GM18868 (cell line): ENCODE measurements at regions not wholly inside any gene's neighbourhood (a gene's known extent, or its start where the extent isn't known, plus 50 kb on each side); places are given as distances from the start of the nearest gene placed in this dataset.
"Not testable (repeated sequence)": the region's sequence is repeated elsewhere in the genome, so short reads cannot be mapped to it uniquely, and the experiment has no call there.

Experiments used
- ATAC-seq: cut with Tn5 transposase; IDR thresholded peaks from one replicate; pipeline ENCODE4 v1.9.1; 2021; ENCODE audit warnings: mild to moderate bottlenecking, moderate library complexity; ENCODE audit not compliant: unreplicated experiment

DNA sequence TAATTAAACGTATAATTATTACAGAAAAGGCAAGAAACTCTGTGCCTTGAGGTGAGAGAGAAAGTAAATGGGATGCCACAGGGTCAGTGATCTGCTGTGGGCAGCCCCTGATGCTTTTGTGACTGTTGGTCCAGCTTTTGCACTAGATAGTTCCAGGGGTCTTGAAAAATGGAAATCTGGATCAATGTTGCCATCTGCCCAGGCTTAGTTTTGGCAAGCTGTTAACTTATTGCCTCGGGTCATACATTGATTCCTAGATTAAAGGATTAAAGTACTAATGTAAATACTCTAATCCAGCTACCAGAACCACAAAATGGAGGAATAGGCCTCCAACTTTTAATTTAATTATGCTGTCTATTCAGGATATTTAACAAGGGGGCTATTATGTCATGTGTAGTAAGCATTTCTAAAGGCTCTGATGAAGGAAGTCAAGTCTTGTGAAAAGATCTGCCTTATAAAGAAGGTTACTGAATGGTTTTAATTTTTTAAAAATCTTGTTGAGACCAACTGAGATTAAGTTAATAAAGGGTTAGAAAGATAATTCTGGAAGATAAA lies 376.0 kb upstream of the HS3ST5 start:
- no peak for ATAC-seq

- no peak for ATAC-seq
Observed at GRCh38 chr6:114718186-114718585, 375.4 kb upstream of the HS3ST5 start.

DNA sequence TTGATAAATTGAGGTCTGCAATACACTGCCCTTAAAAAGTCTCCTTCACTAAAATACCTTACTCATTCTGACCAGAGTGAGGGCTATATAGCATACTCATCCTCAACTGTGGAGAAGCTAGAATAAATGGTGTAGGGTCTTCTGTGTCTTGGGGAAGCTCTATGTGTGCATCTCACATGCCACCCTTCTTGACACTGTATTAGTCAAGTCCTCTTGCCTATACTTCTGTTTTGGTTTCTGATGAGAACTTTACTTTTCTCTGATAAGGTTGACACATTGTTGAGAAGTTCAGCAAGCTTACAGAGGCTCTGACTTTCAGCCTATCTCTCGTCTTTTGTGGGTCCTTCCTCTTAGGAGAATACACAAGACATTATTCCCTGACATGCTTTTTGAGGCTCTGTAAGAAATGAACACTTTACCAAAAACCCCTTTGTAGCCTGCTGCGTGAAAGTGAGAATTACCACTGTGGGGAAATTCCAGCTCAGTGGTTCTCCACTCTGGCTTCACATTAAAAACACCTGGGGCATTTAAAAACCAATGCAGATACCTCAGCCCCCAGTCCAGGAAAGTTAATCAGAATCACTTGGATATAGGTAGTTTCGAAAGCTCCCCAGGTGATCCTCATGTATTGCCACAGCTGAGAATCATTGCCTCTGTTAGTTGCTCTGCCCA lies 372.1 kb upstream of the HS3ST5 start:
- peak; percentile 71 for ATAC-seq

DNA sequence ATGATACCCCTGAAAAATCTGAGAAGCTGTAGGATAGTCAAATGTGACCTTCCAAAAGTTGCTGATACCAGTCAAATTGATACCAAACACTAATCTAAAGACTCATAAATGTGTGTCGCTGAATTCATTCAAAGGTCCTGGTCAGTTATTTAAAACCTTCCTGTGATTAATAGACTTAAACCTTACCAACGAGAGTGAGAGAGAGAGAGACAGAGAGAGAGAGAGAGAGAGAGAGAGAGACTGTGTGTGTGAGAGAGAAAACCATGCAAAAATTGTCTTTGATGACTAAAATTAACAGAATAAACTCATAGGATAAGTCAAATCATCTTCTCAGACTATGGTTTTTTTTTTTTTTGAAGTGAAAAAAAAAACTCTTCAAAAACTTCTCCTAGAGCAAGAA lies 370.9 kb upstream of the HS3ST5 start:
- peak; percentile 10 for ATAC-seq

DNA sequence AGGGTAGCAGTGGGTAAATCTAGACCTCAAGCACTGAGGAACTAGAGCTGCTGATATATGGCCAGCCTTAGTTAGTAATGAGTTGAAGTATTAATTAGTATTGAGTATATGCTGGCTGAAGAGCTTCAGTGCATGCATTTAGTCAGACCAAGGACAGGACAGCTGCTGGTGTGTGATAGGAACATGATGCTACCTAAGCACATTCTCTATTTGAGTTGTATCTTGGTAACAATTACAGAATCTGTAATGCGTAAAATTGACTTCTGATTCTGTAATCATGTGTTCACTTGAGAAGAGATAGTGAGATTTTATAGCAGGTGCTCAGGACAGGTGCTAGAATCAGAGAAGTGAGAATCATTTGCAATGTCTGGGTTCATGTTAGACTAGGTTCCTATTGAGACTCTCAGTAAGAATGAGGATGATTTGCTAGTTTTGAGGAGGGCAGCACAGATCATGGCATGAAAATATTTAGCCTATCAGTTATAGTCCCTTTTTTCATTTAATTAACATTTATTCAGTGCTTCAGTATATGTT lies 369.4 kb upstream of the HS3ST5 start:
- peak; percentile 25 for ATAC-seq

DNA sequence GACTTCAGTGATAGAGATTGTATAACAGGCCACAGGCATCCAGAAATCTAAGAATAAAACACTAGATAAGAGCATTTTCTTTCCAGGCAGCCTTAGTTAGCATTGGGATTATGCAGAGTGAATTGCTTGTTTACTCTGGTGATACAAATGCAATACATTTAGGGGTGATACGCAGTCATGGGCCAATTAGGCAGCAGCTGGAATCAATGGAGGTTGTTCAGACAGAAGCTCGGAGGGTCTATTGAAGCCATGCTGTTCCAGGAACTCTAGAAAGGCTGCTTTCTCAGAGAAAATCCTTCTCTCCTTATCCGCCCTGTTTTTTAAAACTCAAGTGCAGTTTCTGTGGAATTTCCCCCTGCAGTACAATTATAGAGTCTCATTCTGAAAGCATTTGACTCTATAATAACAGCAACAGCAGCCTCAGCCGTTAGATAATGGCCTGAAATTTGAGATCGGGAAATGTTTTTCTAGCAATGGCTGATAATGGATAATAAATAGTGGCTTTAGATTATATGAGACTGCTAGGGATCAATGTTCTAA lies 364.3 kb upstream of the HS3ST5 start:
- no peak for ATAC-seq

GRCh38 chr6:114690625-114691024 lies 347.8 kb upstream of the HS3ST5 start:
- no peak for ATAC-seq

GRCh38 chr6:114659513-114659912 lies 316.7 kb upstream of the HS3ST5 start:
- no peak for ATAC-seq

GRCh38 chr6:114651611-114652010 lies 308.8 kb upstream of the HS3ST5 start:
- no peak for ATAC-seq

DNA sequence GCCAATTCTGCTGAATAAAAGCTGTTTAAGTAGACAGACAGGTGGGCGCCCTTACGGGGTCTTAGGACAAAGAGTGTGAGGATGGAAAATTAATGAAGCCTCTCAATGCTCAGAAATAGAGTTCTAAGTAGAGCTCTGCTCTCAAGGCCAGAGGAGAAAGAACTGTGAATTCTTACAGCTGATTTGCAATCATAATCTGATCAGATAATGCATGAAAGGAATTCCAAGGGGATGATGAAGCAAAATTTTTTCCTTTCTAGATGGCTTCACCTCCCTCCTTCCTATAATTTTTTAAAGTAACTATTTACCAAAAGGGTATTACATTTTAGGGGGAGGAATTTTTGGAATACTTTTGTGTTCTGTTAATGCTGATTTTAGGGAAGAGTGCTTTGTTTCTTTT lies 308.1 kb upstream of the HS3ST5 start:
- no peak for ATAC-seq

DNA sequence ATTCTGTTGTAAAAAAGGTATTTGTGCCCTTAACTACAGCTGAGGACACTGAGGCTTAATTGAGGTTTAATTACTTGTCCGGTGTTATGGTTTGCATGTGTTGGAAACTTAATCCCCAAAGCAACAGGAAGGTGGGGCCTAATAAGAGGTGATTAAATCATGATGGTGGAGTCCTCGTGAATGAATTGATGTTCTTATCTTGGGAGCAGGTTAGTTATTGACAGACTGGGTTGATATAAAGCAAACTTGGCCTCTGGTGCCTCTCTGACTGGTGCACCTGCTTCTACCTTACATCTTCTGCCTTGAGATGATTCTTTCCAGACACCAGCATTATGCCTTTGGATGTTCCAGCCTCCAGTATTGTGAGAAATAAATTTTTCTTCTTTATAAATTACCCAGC lies 306.5 kb upstream of the HS3ST5 start:
- no peak for ATAC-seq

- no peak for ATAC-seq
Observed at GRCh38 chr6:114648847-114649246, 306.0 kb upstream of the HS3ST5 start.

DNA sequence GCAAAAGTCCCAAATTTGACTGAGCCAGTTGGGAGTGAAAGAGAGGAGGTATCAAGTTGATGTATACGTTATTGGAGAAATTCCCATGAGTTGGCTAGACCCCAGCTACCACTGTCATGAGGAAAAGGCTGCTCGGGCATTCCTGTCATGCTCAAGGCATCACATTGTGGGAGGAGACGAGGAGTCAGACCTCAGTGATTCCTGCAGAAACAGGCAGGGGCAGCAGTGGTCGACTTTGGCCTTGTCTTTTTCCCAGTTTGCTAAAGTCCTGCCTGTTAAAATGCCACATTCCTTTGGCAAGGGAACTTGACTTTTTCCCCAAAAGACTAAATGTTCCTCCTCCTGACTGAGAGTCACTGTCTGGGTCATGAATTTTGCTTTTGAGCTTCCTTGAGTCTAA lies 295.5 kb upstream of the HS3ST5 start:
- ATAC-seq, result no peak

- ATAC-seq, result no peak
Observed at GRCh38 chr6:114634016-114634415, 291.2 kb upstream of the HS3ST5 start.

GRCh38 chr6:114626226-114626625 lies 283.4 kb upstream of the HS3ST5 start:
- ATAC-seq, result not testable (repeated sequence)

DNA sequence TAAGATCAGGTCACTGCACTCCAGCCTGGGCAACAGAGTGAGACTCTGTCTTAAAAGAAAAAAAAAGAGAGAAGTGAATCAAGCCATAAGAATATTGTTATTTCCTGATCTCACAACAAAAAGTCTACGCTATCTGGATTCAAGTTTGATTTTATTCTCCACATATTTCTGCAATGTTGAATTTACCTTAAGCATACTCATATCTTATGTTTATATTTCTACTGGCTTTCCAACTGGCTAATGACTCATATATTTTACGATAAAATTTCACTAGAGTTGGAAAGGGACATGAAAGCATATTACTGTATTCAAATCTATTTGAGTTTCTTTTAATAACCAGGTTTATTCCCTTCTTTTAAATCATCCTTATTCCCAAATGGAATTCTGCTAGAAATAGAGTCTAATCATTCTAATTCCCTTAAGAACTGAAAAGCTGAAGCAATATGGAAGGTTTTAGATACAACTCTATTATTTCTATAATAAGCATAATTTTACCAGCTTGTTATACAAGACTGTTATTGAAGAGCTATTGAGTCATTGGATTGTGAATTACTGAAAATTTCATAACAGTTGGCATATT lies 276.9 kb upstream of the HS3ST5 start:
- ATAC-seq, result no peak

- ATAC-seq, result no peak
Observed at GRCh38 chr6:114611696-114612095, 268.9 kb upstream of the HS3ST5 start.

GRCh38 chr6:114608091-114608490 lies 265.3 kb upstream of the HS3ST5 start:
- no peak for ATAC-seq

DNA sequence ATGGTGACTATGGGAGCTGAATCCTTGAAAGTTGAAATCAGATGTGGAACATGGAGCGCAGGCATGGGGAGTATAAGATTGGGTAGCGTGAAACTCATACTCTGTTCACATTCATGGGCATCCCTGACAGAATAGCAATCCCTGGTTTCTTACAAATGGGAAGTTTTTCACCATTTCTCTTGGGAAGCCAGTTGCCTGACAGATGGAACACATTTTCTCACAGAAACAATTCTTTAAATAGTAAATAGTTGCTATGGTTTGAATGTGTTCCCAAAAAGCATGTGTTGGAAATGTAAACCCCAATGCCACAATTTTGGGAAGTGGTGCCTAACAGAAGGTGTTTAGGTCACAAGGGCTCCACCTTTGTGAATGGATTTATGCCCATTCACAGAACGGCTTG lies 262.8 kb upstream of the HS3ST5 start:
- ATAC-seq, result no peak

DNA sequence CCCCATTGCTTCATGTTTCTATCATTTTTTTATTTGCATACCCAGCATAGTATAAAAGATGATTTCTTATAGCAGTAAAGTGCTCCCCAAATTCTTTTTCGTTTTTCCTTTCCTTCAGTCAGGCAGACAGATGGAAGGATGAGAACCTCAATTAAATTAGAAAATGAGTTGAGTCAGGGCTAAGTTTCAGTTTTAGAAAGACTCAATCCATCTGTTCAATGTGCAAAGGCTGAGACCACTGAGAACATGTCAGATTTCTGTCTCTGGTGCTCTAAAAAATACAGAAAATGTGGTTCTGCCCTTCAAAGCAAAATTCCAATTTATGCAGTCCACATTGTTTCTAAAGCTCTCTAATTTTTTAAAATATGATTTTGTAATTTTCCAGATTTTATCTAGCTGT lies 257.6 kb upstream of the HS3ST5 start:
- ATAC-seq, result no peak

DNA sequence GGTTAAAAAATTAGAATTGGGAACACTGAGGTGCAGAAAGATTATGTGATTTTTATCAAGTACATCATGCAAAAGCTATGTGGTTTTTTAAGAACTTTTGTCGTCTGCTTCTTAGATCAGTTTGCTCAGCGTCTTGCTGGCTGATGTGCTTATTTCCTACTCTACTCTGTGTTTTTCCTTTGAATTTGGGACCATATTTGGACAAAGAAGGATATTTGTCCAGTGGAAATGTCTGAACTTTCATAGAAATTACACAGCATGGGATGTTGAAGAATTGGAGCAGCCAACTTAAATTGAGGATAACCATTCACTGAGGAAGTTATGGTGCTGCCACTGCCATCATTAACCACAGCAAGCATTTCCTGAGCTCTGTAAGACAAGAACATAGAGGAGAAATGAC lies 252.8 kb upstream of the HS3ST5 start:
- ATAC-seq, result no peak

- ATAC-seq, result no peak
Observed at GRCh38 chr6:114595186-114595585, 252.4 kb upstream of the HS3ST5 start.
